WTC11 (cell line): ENCODE measurements at regions not wholly inside any gene's neighbourhood (a gene's known extent, or its start where the extent isn't known, plus 50 kb on each side); places are given as distances from the start of the nearest gene placed in this dataset.
"Not testable (repeated sequence)": the region's sequence is repeated elsewhere in the genome, so short reads cannot be mapped to it uniquely, and the experiment has no call there.

Experiments used
- ATAC-seq: fragments of 200-7000 bp; cut with Tn5 transposase; 2 replicates; pipeline ENCODE4 v1.10.0; 2021; ENCODE audit warnings: mild to moderate bottlenecking, moderate library complexity
- CTCF ChIA-PET: fragments of 300-600 bp; sonication (Branson Sonifier 250); formaldehyde crosslinking; loops from one replicate; lab custom pipeline; 2021; ENCODE audit warnings: antibody characterized with exemption; lab: Charles Lee
- POLR2A ChIA-PET: fragments of 350-600 bp; sonication (Branson Sonifier 250); formaldehyde crosslinking; loops from one replicate; lab custom pipeline; 2021; ENCODE audit warnings: antibody characterized with exemption; lab: Charles Lee
- DNase-seq: peaks from one replicate; pipeline ENCODE4 v3.0.0; 2021; ENCODE audit warnings: low spot score
- H3K27ac Mint-ChIP-seq: 2 replicates; pipeline ENCODE4 v1.8.0; 2021; ENCODE audit warnings: mixed read lengths
- H3K27me3 Mint-ChIP-seq: 2 replicates; pipeline ENCODE4 v1.8.0; 2021; ENCODE audit warnings: low read depth, mild to moderate bottlenecking, moderate library complexity, mixed read lengths
- H3K36me3 Mint-ChIP-seq: 2 replicates; pipeline ENCODE4 v1.8.0; 2021; ENCODE audit warnings: mixed read lengths
- H3K4me1 Mint-ChIP-seq: 2 replicates; pipeline ENCODE4 v1.8.0; 2022; ENCODE audit warnings: mixed read lengths
- H3K4me3 Mint-ChIP-seq: 2 replicates; pipeline ENCODE4 v1.8.0; 2021; ENCODE audit warnings: mild to moderate bottlenecking, moderate library complexity, mixed read lengths
- H3K9me3 Mint-ChIP-seq: 2 replicates; pipeline ENCODE4 v1.8.0; 2021; ENCODE audit warnings: mixed read lengths
- ATF3 ChIP-seq: sonication (generic); formaldehyde crosslinking; conservative IDR thresholded peaks from 2 replicates; pipeline ENCODE4 v1.8.1; 2022; ENCODE audit warnings: mild to moderate bottlenecking, missing genetic modification reagents
- ATF6 ChIP-seq: sonication (generic); formaldehyde crosslinking; IDR thresholded peaks from 2 replicates; pipeline ENCODE4 v1.8.1; 2023; ENCODE audit warnings: mild to moderate bottlenecking, missing genetic modification reagents
- E2F5 ChIP-seq: sonication (generic); formaldehyde crosslinking; IDR thresholded peaks from 2 replicates; pipeline ENCODE4 v1.8.1; 2022; ENCODE audit warnings: mild to moderate bottlenecking, moderate library complexity, missing genetic modification reagents
- GABPB1 ChIP-seq: sonication (generic); formaldehyde crosslinking; IDR thresholded peaks from 2 replicates; pipeline ENCODE4 v1.8.1; 2023; ENCODE audit warnings: mild to moderate bottlenecking, missing genetic modification reagents
- JAZF1 ChIP-seq: fragments of 250-450 bp; sonication (Bioruptor Pico); IDR thresholded peaks from 2 replicates; pipeline ENCODE4 v1.9.0; 2021; ENCODE audit warnings: moderate library complexity, mild to moderate bottlenecking, inconsistent platforms
- JUN ChIP-seq: sonication (generic); formaldehyde crosslinking; IDR thresholded peaks from 2 replicates; pipeline ENCODE4 v1.8.0; 2023; ENCODE audit warnings: mild to moderate bottlenecking, missing genetic modification reagents
- MLX ChIP-seq: sonication (generic); formaldehyde crosslinking; IDR thresholded peaks from 2 replicates; pipeline ENCODE4 v1.8.1; 2023; ENCODE audit warnings: mild to moderate bottlenecking, missing genetic modification reagents, moderate library complexity
- MXD4 ChIP-seq: fragments of 250-450 bp; sonication (Bioruptor Pico); IDR thresholded peaks from 2 replicates; pipeline ENCODE4 v1.8.0; 2021; ENCODE audit warnings: mild to moderate bottlenecking, moderate library complexity, borderline replicate concordance
- NFE2L1 ChIP-seq: sonication (generic); formaldehyde crosslinking; IDR thresholded peaks from 2 replicates; pipeline ENCODE4 v1.8.1; 2023; ENCODE audit warnings: missing genetic modification reagents
- NR1H2 ChIP-seq: sonication (generic); formaldehyde crosslinking; IDR thresholded peaks from 2 replicates; pipeline ENCODE4 v1.9.0; 2021; ENCODE audit warnings: mild to moderate bottlenecking, moderate library complexity, missing genetic modification reagents
- PRRX2 ChIP-seq: fragments of 250-450 bp; sonication (Bioruptor Pico); IDR thresholded peaks from 2 replicates; pipeline ENCODE4 v1.8.0; 2021; ENCODE audit warnings: mild to moderate bottlenecking
- SMAD4 ChIP-seq: sonication (generic); formaldehyde crosslinking; IDR thresholded peaks from 2 replicates; pipeline ENCODE4 v1.8.0; 2022; ENCODE audit warnings: mild to moderate bottlenecking, missing genetic modification reagents
- SOX15 ChIP-seq: fragments of 250-450 bp; sonication (Bioruptor Pico); IDR thresholded peaks from 2 replicates; pipeline ENCODE4 v1.9.0; 2021; ENCODE audit warnings: mild to moderate bottlenecking
- TEAD1 ChIP-seq: sonication (generic); formaldehyde crosslinking; IDR thresholded peaks from 2 replicates; pipeline ENCODE4 v1.8.0; 2022; ENCODE audit warnings: mild to moderate bottlenecking, missing genetic modification reagents
- TEAD4 ChIP-seq: sonication (generic); formaldehyde crosslinking; IDR thresholded peaks from 2 replicates; pipeline ENCODE4 v1.8.0; 2022; ENCODE audit warnings: mild to moderate bottlenecking, missing genetic modification reagents
- TP53 ChIP-seq: sonication (generic); formaldehyde crosslinking; IDR thresholded peaks from 2 replicates; pipeline ENCODE4 v1.8.1; 2023; ENCODE audit warnings: mild to moderate bottlenecking, missing genetic modification reagents
- USF1 ChIP-seq: sonication (generic); formaldehyde crosslinking; IDR thresholded peaks from 2 replicates; pipeline ENCODE4 v1.8.0; 2022; ENCODE audit warnings: mild to moderate bottlenecking, missing genetic modification reagents
- ZNF138 ChIP-seq: sonication (generic); formaldehyde crosslinking; conservative IDR thresholded peaks from 2 replicates; pipeline ENCODE4 v1.8.1; 2022; ENCODE audit warnings: mild to moderate bottlenecking, moderate library complexity, missing genetic modification reagents
- ZNF317 ChIP-seq: sonication (generic); formaldehyde crosslinking; IDR thresholded peaks from 2 replicates; pipeline ENCODE4 v1.8.1; 2023; ENCODE audit warnings: low read depth, mild to moderate bottlenecking, moderate library complexity, missing genetic modification reagents, borderline replicate concordance
- ZNF396 ChIP-seq: fragments of 250-450 bp; sonication (Bioruptor Pico); IDR thresholded peaks from 2 replicates; pipeline ENCODE4 v1.8.0; 2021; ENCODE audit warnings: mild to moderate bottlenecking, moderate library complexity, borderline replicate concordance
- ZNF423 ChIP-seq: fragments of 250-450 bp; sonication (Bioruptor Pico); IDR thresholded peaks from 2 replicates; pipeline ENCODE4 v2.1.2; 2022; ENCODE audit warnings: mild to moderate bottlenecking, moderate library complexity
- ZNF532 ChIP-seq: fragments of 250-450 bp; sonication (Bioruptor Pico); IDR thresholded peaks from 2 replicates; pipeline ENCODE4 v1.9.0; 2021; ENCODE audit warnings: mild to moderate bottlenecking, borderline replicate concordance

- TF ChIP-seq ATF3 (CRISPR knock-in tag) (no peak), ZNF396 (CRISPR knock-in tag) (no peak), NR1H2 (CRISPR knock-in tag) (no peak), MXD4 (CRISPR knock-in tag) (no peak), ZNF532 (CRISPR knock-in tag) (no peak), TP53 (CRISPR knock-in tag) (no peak), TEAD4 (CRISPR knock-in tag) (no peak), JAZF1 (CRISPR knock-in tag) (no peak), MLX (CRISPR knock-in tag) (no peak), SMAD4 (CRISPR knock-in tag) (no peak)
Observed at GRCh38 chr10:83518779-83519178, 620.5 kb upstream of the GHITM start (continued).

- H3K36me3 Mint-ChIP-seq, H3K27ac Mint-ChIP-seq, H3K4me1 Mint-ChIP-seq, H3K27me3 Mint-ChIP-seq, ATAC-seq, POLR2A ChIA-PET, CTCF ChIA-PET, H3K4me3 Mint-ChIP-seq, DNase-seq, H3K9me3 Mint-ChIP-seq: not testable (repeated sequence)
Observed at GRCh38 chr10:83520386-83520785, 618.9 kb upstream of the GHITM start.

- Mint-ChIP-seq H3K4me1 (no peaks in the 10 kb centered on the region), H3K36me3 (no peaks in the 10 kb centered on the region), H3K27me3 (no peaks in the 10 kb centered on the region), H3K27ac (no peak overlapping the region), H3K9me3 (peaks cover 4% of the 10 kb centered on the region; the same call in 1 of the 2 replicates), H3K4me3 (no peak overlapping the region)
- no peak for ATAC-seq
- no peak for DNase-seq
- no peak for TF ChIP-seq JUN
- TF ChIP-seq GABPB1 (CRISPR knock-in tag): no peak
- TF ChIP-seq ATF6 (CRISPR knock-in tag): no peak
- no peak for TF ChIP-seq TEAD1
- no peak for TF ChIP-seq PRRX2 (CRISPR knock-in tag)
- TF ChIP-seq MXD4 (CRISPR knock-in tag): no peak
- no peak for TF ChIP-seq USF1 (CRISPR knock-in tag)
- TF ChIP-seq NR1H2 (CRISPR knock-in tag): no peak
- no peak for TF ChIP-seq SOX15 (CRISPR knock-in tag)
- TF ChIP-seq ZNF317 (CRISPR knock-in tag): no peak
- TF ChIP-seq ZNF423 (CRISPR knock-in tag): no peak
- no peak for TF ChIP-seq TP53 (CRISPR knock-in tag)
- no peak for TF ChIP-seq ZNF138 (CRISPR knock-in tag)
- no peak for TF ChIP-seq E2F5
- no peak for TF ChIP-seq NFE2L1 (CRISPR knock-in tag)
- CTCF ChIA-PET: no interaction called here
- POLR2A ChIA-PET: no interaction called here
Observed at GRCh38 chr10:83522456-83522855, 616.9 kb upstream of the GHITM start.
